ENCODE measurements at regions not wholly inside any gene's neighbourhood (a gene's known extent, or its start where the extent isn't known, plus 50 kb on each side); places are given as distances from the start of the nearest gene placed in this dataset.
"Not testable (repeated sequence)": the region's sequence is repeated elsewhere in the genome, so short reads cannot be mapped to it uniquely, and the experiment has no call there.

DNA sequence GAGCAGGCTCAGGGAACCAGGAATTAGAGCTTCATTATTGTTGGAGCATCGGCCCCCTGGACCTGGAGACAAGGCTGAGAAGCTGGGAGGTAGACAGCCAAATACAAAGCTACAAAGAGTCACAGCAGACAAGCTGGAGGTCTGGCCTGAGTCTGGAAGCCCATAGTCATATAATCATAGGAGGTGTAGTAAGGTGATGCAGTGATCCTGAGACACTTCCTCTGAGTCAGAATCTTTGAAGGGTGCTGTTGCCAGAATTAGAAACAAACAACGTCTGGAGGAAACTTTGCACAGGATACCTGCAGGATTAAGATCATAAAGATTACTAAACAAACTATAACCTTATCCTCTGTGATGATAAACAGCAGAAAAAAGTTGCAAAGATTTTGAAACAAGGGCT lies 213.8 kb downstream of the DSC3 start:
- intact Hi-C loops (cut with micrococcal nuclease) = no loop called here

GRCh38 chr18:30819619-30820018 lies 222.9 kb downstream of the DSC3 start:
- intact Hi-C loops (cut with micrococcal nuclease) = no loop called here

DNA sequence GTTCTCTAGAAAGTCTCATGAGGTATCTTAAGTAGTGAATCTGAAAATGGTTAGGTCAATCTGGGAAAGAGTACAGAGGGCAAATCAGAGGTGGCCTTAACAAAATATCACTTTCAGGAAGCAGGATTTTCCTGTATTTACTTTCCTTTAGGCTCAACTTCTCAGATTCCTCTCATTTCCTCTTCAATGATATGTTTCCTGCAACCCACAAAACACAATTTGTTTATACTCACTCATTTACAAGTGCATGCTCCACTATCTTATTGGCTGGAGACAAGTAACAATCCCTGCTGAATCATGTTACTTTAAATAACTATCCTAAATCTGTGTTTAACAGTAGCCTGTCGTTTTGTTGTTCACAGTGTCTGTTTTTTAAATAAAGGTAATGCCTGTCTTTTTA lies 228.1 kb downstream of the DSC3 start:
- intact Hi-C loops (cut with micrococcal nuclease) = no loop called here

- intact Hi-C loops (cut with micrococcal nuclease) = no loop called here
Measured at GRCh38 chr18:30811580-30811979, 231.0 kb downstream of the DSC3 start.

DNA sequence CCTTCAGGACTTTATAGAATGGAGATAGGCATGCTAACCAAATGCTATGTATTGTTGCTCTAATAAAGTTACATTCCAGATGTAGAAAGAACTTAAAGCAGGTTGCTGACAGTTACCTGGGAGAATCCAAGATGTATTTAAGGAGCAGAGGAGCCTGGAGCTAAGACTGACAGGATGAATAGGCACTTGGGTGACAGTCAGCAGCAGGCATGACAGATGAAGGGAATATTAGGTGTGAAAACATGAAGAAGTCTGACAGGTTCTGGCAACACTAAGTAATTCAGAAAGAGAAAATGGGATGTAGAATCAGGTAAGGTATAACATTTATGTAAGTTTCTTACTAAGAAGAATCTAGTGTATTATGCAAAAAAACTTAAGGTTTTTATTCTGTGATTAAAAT lies 232.0 kb downstream of the DSC3 start:
- intact Hi-C loops (cut with micrococcal nuclease) = no loop called here

GRCh38 chr18:30806823-30807222 lies 235.7 kb downstream of the DSC3 start:
- intact Hi-C loops (cut with micrococcal nuclease) = no loop called here

GRCh38 chr18:30800800-30801199 lies 241.7 kb downstream of the DSC3 start:
- intact Hi-C loops (cut with micrococcal nuclease) = no loop called here

- intact Hi-C loops (cut with micrococcal nuclease) = no loop called here
Measured at GRCh38 chr18:30792051-30792450, 250.5 kb downstream of the DSC3 start.

DNA sequence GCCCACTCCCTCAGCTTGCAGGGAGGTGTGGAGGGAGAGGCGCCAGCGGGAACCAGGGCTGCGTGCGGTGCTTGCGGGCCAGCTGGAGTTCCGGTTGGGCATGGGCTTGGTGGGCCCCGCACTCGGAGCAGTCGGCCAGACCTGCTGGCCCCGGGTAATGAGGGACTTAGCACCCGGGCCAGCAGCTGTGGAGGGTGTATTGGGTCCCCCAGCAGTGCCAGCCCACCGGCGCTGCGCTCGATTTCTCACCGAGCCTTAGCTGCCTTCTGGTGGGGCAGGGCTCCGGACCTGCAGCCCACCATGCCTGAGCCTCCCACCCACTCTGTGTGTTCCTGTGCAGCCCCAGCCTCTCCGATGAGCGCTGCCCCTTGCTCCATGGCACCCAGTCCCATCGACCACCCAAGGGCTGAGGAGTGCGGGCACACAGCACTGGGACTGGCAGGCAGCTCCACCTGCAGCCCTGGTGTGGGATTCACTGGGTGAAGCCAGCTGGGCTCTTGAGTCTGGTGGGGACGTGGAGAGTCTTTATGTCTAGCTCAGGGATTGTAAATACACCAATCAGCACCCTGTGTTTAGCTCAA lies 254.0 kb downstream of the DSC3 start:
- intact Hi-C loops (cut with micrococcal nuclease) = not testable (repeated sequence)

GRCh38 chr18:30787410-30787809 lies 255.1 kb downstream of the DSC3 start:
- intact Hi-C loops (cut with micrococcal nuclease) = no loop called here

DNA sequence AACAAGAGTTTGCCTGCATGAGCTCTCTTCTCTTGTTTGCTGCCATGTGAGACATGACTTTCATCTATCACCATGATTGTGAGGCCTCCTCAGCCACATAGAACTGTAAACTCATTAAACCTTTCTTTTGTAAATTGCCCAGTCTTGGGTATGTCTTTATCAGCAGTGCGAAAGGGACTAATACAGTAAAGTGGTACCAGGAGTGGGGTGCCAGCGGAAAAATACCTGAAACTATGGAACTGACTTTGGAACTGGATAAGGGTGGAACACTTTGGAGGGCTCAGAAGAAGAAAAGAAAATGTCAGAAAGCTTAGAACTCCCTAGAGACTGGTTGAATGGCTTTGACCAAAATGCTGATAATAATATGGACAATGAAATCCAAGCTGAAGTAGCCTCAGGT lies 260.9 kb downstream of the DSC3 start:
- intact Hi-C loops (cut with micrococcal nuclease) = no loop called here

- intact Hi-C loops (cut with micrococcal nuclease) = no loop called here
Measured at GRCh38 chr18:30775629-30776028, 266.9 kb downstream of the DSC3 start.

DNA sequence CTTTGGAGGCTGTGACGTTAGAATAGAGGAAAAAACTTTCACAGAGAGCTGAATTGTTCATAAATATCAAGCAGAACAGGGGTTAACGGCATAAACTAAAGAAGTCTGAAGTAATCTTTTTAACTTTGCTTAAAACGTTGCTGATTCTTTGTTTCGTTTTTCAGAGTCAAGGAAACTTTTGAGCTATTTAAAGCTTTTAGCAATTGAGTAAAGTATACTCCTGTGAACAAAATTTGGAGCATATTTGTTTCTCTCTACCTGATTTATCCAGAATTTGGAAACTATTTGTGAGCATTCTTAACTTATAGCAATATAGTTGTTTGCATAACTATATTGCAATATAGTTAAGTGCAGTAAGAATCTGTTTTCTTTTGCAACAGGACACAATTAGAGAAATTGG lies 270.4 kb downstream of the DSC3 start:
- intact Hi-C loops (cut with micrococcal nuclease) = not testable (repeated sequence)

GRCh38 chr18:30766053-30766452 lies 276.5 kb downstream of the DSC3 start:
- intact Hi-C loops (cut with micrococcal nuclease) = no loop called here

DNA sequence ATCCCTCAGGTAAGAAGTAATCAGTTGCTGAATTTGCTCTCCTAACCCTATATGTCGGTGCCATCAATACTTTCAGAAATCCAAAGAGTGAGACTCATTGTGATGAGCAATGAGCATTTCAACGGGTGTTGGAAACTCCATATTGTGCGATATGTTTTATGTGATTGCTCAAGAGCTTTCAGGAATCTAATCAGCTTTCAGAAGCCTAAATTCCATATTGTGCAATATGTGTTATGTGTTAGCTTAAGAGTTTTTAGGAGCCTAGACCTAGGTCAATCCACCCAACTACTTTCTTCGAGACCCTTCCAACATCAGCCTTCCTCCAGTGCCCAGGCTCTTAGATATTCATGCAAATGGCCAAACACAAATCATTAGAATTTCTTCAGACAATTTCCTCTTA lies 277.3 kb downstream of the DSC3 start:
- intact Hi-C loops (cut with micrococcal nuclease) = no loop called here

GRCh38 chr18:30763902-30764350 lies 278.6 kb downstream of the DSC3 start:
- intact Hi-C loops (cut with micrococcal nuclease) = no loop called here

DNA sequence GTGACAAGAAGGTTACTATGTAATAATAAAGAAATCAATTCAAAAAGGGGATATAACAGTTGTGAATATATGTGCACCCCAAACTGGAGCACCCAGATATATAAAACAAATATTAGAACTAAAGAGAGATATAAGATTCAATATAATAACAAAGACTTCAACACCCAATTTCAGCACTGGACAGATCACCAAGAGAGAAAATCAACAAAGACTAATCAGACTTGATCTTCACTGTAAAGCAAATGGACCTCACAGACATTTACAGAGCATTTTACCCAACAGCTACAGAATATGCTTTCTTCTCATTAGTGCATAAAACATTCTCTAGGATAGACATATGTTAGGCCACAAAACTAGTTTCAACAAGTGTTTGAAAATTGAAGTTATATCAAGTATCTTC lies 287.7 kb downstream of the DSC3 start:
- intact Hi-C loops (cut with micrococcal nuclease) = no loop called here

DNA sequence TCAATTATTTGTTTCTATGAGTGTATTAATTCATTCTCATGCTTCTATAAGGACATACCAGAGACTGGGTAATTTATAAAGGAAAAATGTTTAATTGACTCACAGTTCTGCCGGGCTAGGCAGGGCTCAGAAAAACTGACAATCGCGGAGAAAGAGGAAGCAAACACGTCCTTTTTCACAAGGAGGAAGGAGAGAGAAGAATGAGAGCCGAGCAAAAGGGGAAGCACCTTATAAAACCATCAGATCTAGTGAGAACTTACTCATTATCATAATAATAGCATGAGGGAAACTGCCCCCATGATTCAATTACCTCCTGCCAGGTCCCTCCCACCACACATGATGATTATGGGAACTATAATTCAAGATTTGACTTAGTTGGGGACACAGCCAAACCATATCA lies 294.0 kb downstream of the DSC3 start:
- intact Hi-C loops (cut with micrococcal nuclease) = no loop called here

GRCh38 chr18:30746224-30746623 lies 296.3 kb downstream of the DSC3 start:
- intact Hi-C loops (cut with micrococcal nuclease) = no loop called here

DNA sequence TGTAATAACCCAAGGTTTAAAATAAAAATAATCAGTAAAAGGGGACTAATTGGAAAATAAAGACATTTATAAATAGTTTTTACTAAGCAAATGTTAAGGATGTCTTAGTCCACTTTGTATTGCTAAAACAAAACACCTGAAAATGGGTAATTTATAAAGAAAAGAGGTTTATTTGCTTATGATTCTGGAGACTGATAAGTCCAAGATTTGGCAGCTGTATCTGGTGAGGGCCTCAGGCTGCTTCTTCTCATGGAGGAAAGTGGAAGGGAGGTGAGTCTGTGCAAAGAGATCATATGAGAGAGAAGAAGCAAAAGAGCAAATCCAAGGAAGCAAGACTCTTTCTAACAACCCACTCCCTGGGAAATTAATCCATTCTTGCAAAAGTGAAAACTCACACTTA lies 299.5 kb downstream of the DSC3 start:
- intact Hi-C loops (cut with micrococcal nuclease) = no loop called here

- intact Hi-C loops (cut with micrococcal nuclease) = no loop called here
Measured at GRCh38 chr18:30730915-30731314, 311.6 kb downstream of the DSC3 start.

DNA sequence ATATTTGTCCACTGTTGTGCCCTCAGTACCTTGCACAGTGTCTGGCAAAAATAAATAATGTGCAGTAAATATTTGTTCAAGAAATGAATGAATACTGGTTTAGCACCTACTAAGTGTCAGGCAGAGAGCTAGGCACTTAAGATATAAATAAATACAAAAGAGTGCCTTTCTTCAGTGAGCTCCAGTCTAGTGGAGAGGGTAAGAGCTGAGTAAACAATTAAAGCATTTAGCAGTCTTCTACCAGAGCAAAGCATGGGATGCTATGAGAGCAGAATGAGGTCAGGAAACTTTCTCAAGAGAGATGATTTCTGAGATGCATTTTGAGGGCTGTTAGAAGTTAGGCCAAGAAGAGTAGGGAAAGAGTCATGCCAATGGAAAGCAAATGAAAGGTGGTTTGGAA lies 314.7 kb downstream of the DSC3 start:
- intact Hi-C loops (cut with micrococcal nuclease) = no loop called here

DNA sequence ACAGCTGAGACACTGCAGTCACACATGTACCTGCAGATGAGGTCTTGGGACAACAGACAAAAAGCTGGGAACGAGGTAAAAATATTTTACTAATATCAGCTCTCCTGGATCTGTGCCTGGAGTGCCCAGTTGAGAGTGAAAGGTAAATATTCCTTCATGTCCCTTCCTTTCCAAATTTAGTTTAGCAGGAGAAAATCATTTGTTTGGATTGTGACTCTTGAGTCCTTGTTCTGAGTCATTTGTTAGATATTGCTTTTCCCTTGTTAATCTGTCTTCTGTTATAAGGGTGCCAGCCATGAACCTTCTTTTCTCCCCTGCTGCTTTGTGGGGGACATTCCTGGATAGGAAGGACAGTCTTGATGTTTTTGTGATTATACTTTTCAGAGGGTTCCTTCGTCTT lies 329.2 kb downstream of the DSC3 start:
- intact Hi-C loops (cut with micrococcal nuclease) = no loop called here

DNA sequence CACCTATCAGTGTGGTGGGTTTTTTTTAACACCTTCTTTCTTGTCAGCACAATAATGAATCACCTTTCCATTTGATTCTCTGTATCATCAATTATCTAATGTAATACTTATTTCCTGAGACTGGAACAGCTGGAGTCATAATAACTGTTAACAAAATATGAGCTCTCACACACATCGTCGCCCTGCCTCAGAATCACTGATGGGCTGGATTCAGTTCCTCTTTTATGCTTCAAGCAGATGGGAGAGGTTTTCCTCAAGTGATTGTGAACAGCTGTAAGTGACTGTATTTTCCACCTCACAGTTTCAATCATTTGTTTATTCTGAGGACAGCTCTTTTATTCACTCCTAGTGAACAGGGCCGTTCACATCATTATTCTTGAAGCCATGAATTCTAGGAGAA lies 330.2 kb downstream of the DSC3 start:
- intact Hi-C loops (cut with micrococcal nuclease) = no loop called here

Data from T-helper 1 cell treated with Interleukin-12 subunit alpha and Interleukin-12 subunit beta and Interleukin-4 antibody, amounts not matched to agents 30 ng/mL and 1 ng/mL, for 36 hours (primary cell).